H9 (cell line): ENCODE measurements at regions not wholly inside any gene's neighbourhood (a gene's known extent, or its start where the extent isn't known, plus 50 kb on each side); places are given as distances from the start of the nearest gene placed in this dataset.

Source experiments
- DNase-seq: peaks from one replicate; pipeline ENCODE4 v3.0.0-alpha.2; 2017
- H2AFZ ChIP-seq: one replicate; pipeline ENCODE4 v1.6.1; 2013; ENCODE audit warnings: mild to moderate bottlenecking, low read length, control low read depth, moderate library complexity
- H2AK5ac ChIP-seq: 2 replicates; pipeline ENCODE4 v1.6.1; 2013; ENCODE audit warnings: low read length, control low read depth, mixed read lengths; ENCODE audit not compliant: insufficient read length
- H2BK120ac ChIP-seq: one replicate; pipeline ENCODE4 v1.6.1; 2013; ENCODE audit warnings: low read depth, mild to moderate bottlenecking, low read length, control low read depth, inconsistent platforms; ENCODE audit not compliant: poor library complexity, severe bottlenecking
- H2BK12ac ChIP-seq: 2 replicates; pipeline ENCODE4 v1.6.1; 2013; ENCODE audit warnings: low read length, control low read depth, mixed read lengths, low read depth; ENCODE audit not compliant: insufficient read length
- H2BK15ac ChIP-seq: 2 replicates; pipeline ENCODE4 v1.6.1; 2013; ENCODE audit warnings: low read depth, low read length, control low read depth
- H2BK20ac ChIP-seq: one replicate; pipeline ENCODE4 v1.6.1; 2013; ENCODE audit warnings: low read depth, mild to moderate bottlenecking, low read length, control low read depth, inconsistent platforms; ENCODE audit not compliant: poor library complexity, severe bottlenecking
- H2BK5ac ChIP-seq: 2 replicates; pipeline ENCODE4 v1.6.1; 2013; ENCODE audit warnings: low read length, control low read depth, mixed read lengths; ENCODE audit not compliant: insufficient read length
- H3K14ac ChIP-seq: 2 replicates; pipeline ENCODE4 v1.6.1; 2013; ENCODE audit warnings: low read length, control low read depth; ENCODE audit not compliant: insufficient read depth
- H3K18ac ChIP-seq: 2 replicates; pipeline ENCODE4 v1.6.1; 2013; ENCODE audit warnings: low read depth, mild to moderate bottlenecking, mixed read lengths, low read length, control low read depth; ENCODE audit not compliant: insufficient read length
- H3K23ac ChIP-seq: 2 replicates; pipeline ENCODE4 v1.6.1; 2013; ENCODE audit warnings: low read length, control low read depth, mixed read lengths, low read depth; ENCODE audit not compliant: insufficient read length
- H3K23me2 ChIP-seq: 2 replicates; pipeline ENCODE4 v1.6.1; 2013; ENCODE audit warnings: low read depth, mild to moderate bottlenecking, mixed read lengths, low read length, control low read depth; ENCODE audit not compliant: insufficient read length, poor library complexity, severe bottlenecking
- H3K27ac ChIP-seq: 2 replicates; pipeline ENCODE4 v1.5.1; 2013; ENCODE audit warnings: low read length, control low read depth, mixed read lengths, low read depth; ENCODE audit not compliant: insufficient read length
- H3K27me3 ChIP-seq: 2 replicates; pipeline ENCODE4 v1.6.1; 2013; ENCODE audit warnings: low read length, control low read depth, inconsistent platforms; ENCODE audit not compliant: insufficient read depth
- H3K4ac ChIP-seq: 2 replicates; pipeline ENCODE4 v1.6.1; 2013; ENCODE audit warnings: low read depth, mild to moderate bottlenecking, control low read depth, inconsistent platforms, low read length, moderate library complexity
- H3K4me1 ChIP-seq: 2 replicates; pipeline ENCODE4 v1.6.1; 2013; ENCODE audit warnings: low read length, control low read depth, inconsistent platforms; ENCODE audit not compliant: insufficient read depth
- H3K4me2 ChIP-seq: 2 replicates; pipeline ENCODE4 v1.6.1; 2013; ENCODE audit warnings: low read length, control low read depth, mixed read lengths; ENCODE audit not compliant: insufficient read length, insufficient read depth
- H3K56ac ChIP-seq: 2 replicates; pipeline ENCODE4 v1.6.1; 2013; ENCODE audit warnings: low read depth, mild to moderate bottlenecking, mixed read lengths, low read length, control low read depth; ENCODE audit not compliant: insufficient read length
- H3K79me1 ChIP-seq: 2 replicates; pipeline ENCODE4 v1.6.1; 2013; ENCODE audit warnings: low read depth, mild to moderate bottlenecking, moderate library complexity, low read length, control low read depth, inconsistent platforms; ENCODE audit not compliant: insufficient read depth, poor library complexity, severe bottlenecking
- H3K79me2 ChIP-seq: 2 replicates; pipeline ENCODE4 v1.6.1; 2013; ENCODE audit warnings: low read length, control low read depth, inconsistent platforms; ENCODE audit not compliant: insufficient read depth
- H3K9ac ChIP-seq: 2 replicates; pipeline ENCODE4 v1.6.1; 2013; ENCODE audit warnings: low read length, control low read depth, mixed read lengths; ENCODE audit not compliant: insufficient read length; ENCODE audit errors: extremely low read depth
- H3K9me3 ChIP-seq: one replicate; pipeline ENCODE4 v1.6.1; 2013; ENCODE audit warnings: low read depth, low read length, inconsistent platforms; ENCODE audit not compliant: control insufficient read depth
- H3T11ph ChIP-seq: one replicate; pipeline ENCODE4 v1.6.1; 2013; ENCODE audit warnings: mild to moderate bottlenecking, low read length, control low read depth, inconsistent platforms
- H4K20me1 ChIP-seq: one replicate; pipeline ENCODE4 v1.6.1; 2013; ENCODE audit not compliant: control insufficient read depth, insufficient read length, insufficient read depth
- H4K5ac ChIP-seq: 2 replicates; pipeline ENCODE4 v1.6.1; 2013; ENCODE audit warnings: low read depth, mild to moderate bottlenecking, mixed read lengths, low read length, control low read depth; ENCODE audit not compliant: insufficient read length
- H4K8ac ChIP-seq: replicated peaks from 2 replicates; pipeline ENCODE4 v1.6.1; 2013; ENCODE audit warnings: low read length, control low read depth, mixed read lengths, low read depth; ENCODE audit not compliant: insufficient read length
- H4K91ac ChIP-seq: 2 replicates; pipeline ENCODE4 v1.6.1; 2013; ENCODE audit warnings: low read depth, mild to moderate bottlenecking, moderate library complexity, mixed read lengths, low read length, control low read depth; ENCODE audit not compliant: insufficient read length
- H3K27ac Mint-ChIP-seq, 3 experiments: 2 replicates in 2 of 3; 3 replicates in 1 of 3; pipeline ENCODE4 v1.8.0; 2020 to 2021; ENCODE audit warnings: mixed read lengths in 3 of 3, mild to moderate bottlenecking in 1 of 3, moderate library complexity in 1 of 3
- H3K27me3 Mint-ChIP-seq: 2 replicates; pipeline ENCODE4 v1.8.0; 2021; ENCODE audit warnings: low read depth, mild to moderate bottlenecking, moderate library complexity, mixed read lengths
- H3K36me3 Mint-ChIP-seq, 3 experiments: 2 replicates in 2 of 3; 3 replicates in 1 of 3; pipeline ENCODE4 v1.8.0; 2020 to 2021; ENCODE audit warnings: low read depth in 3 of 3, mixed read lengths in 3 of 3; ENCODE audit not compliant: insufficient read depth in 1 of 3
- H3K4me1 Mint-ChIP-seq, 2 experiments: 2 replicates each; pipeline ENCODE4 v1.8.0; 2020; ENCODE audit warnings: mixed read lengths in 2 of 2
- H3K4me3 Mint-ChIP-seq, 2 experiments: 2 replicates in 1 of 2; 3 replicates in 1 of 2; pipeline ENCODE4 v1.8.0; 2020 to 2021; ENCODE audit warnings: mild to moderate bottlenecking in 2 of 2, mixed read lengths in 2 of 2, moderate library complexity in 1 of 2
- H3K9me3 Mint-ChIP-seq, 2 experiments: 2 replicates in 1 of 2; 3 replicates in 1 of 2; pipeline ENCODE4 v1.8.0; 2020; ENCODE audit warnings: mild to moderate bottlenecking in 2 of 2, mixed read lengths in 2 of 2, moderate library complexity in 1 of 2
- WGBS: extraction: QIAGEN DNeasy Blood & Tissue Kit; methylation state at CpG from one replicate; pipeline ENCODE4 v1.1.7; 2013; ENCODE audit warnings: missing lambda C conversion rate, low lambda C conversion rate, mixed read lengths; ENCODE audit not compliant: insufficient read length; ENCODE audit errors: extremely low coverage; 5-methylcytosine and 5-hydroxymethylcytosine counted together
- TF ChIP-seq, protein P1 (sequence below): fragments of 200-600 bp; sonication (generic); conservative IDR thresholded peaks from 3 replicates; pipeline ENCODE4 v1.8.0; 2021; ENCODE audit warnings: antibody characterized with exemption, mild to moderate bottlenecking

- no CpG with 5 or more reads among the region's 2 CpGs for WGBS
- H2BK120ac ChIP-seq, result no peak overlapping the region
These were observed 1572.8 kb upstream of the PIK3C3 start for GRCh38 chr18:40382197-40382596.

More at GRCh38 chr18:40382197-40382596, 1572.8 kb upstream of the PIK3C3 start:
- Histone ChIP-seq H3K14ac (no peak overlapping the region), H3K27ac (no peak overlapping the region), H3K4me2 (no peak overlapping the region), H3K23me2 (no peaks in the 10 kb centered on the region), H4K20me1 (no peaks in the 10 kb centered on the region), H3K27me3 (no peaks in the 10 kb centered on the region), H3T11ph (no peak overlapping the region), H3K4ac (no peak overlapping the region), H4K8ac (no peak overlapping the region), H3K4me1 (no peaks in the 10 kb centered on the region), H2BK15ac (no peak overlapping the region), H2BK5ac (no peak overlapping the region), H2AFZ (no peak overlapping the region), H3K56ac (no peak overlapping the region), H3K79me1 (no peaks in the 10 kb centered on the region), H3K79me2 (no peaks in the 10 kb centered on the region), H4K5ac (no peak overlapping the region), H2AK5ac (no peak overlapping the region), H2BK12ac (no peak overlapping the region), H3K18ac (no peak overlapping the region), H2BK20ac (no peak overlapping the region), H3K9ac (no peak overlapping the region), H3K9me3 (no peaks in the 10 kb centered on the region), H3K23ac (no peak overlapping the region), H4K91ac (no peak overlapping the region)
- no peak overlapping the region for H3K27ac Mint-ChIP-seq
- no peaks in the 10 kb centered on the region for H3K9me3 Mint-ChIP-seq
- no peaks in the 10 kb centered on the region for H3K36me3 Mint-ChIP-seq
- TF ChIP-seq, protein P1, sequence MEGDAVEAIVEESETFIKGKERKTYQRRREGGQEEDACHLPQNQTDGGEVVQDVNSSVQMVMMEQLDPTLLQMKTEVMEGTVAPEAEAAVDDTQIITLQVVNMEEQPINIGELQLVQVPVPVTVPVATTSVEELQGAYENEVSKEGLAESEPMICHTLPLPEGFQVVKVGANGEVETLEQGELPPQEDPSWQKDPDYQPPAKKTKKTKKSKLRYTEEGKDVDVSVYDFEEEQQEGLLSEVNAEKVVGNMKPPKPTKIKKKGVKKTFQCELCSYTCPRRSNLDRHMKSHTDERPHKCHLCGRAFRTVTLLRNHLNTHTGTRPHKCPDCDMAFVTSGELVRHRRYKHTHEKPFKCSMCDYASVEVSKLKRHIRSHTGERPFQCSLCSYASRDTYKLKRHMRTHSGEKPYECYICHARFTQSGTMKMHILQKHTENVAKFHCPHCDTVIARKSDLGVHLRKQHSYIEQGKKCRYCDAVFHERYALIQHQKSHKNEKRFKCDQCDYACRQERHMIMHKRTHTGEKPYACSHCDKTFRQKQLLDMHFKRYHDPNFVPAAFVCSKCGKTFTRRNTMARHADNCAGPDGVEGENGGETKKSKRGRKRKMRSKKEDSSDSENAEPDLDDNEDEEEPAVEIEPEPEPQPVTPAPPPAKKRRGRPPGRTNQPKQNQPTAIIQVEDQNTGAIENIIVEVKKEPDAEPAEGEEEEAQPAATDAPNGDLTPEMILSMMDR, result no peak
- no peaks in the 10 kb centered on the region for H3K4me1 Mint-ChIP-seq
- no peaks in the 10 kb centered on the region for H3K27me3 Mint-ChIP-seq
- no peak for DNase-seq
- no peak overlapping the region for H3K4me3 Mint-ChIP-seq
